GM21528 (cell line): ENCODE measurements at regions not wholly inside any gene's neighbourhood (a gene's known extent, or its start where the extent isn't known, plus 50 kb on each side); places are given as distances from the start of the nearest gene placed in this dataset.
"Not testable (repeated sequence)": the region's sequence is repeated elsewhere in the genome, so short reads cannot be mapped to it uniquely, and the experiment has no call there.

Experiments
- ATAC-seq: cut with Tn5 transposase; IDR thresholded peaks from one replicate; pipeline ENCODE4 v1.9.1; 2021; ENCODE audit warnings: mild to moderate bottlenecking, moderate library complexity; ENCODE audit not compliant: unreplicated experiment, low FRiP score

DNA sequence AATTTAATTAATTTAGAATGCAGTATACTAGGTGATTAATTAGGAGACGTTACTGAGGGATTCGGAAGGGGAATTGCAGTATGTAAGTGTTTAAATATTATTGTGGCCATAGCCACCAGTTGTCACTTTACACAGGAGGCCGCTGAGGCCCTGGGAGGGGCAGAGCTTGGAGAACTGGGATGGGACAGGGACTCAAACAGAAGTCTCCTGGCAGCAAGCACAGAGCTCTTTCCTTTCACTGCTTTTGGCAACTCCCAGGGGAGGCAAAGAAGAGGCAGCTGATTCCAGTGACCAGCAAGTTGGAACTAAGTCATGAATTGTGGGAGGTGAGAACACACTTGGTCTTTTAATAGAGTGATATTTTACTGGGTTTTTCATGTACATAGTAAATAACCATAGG, 248.6 kb downstream of the RPLP1 start:
- ATAC-seq: no peak

DNA sequence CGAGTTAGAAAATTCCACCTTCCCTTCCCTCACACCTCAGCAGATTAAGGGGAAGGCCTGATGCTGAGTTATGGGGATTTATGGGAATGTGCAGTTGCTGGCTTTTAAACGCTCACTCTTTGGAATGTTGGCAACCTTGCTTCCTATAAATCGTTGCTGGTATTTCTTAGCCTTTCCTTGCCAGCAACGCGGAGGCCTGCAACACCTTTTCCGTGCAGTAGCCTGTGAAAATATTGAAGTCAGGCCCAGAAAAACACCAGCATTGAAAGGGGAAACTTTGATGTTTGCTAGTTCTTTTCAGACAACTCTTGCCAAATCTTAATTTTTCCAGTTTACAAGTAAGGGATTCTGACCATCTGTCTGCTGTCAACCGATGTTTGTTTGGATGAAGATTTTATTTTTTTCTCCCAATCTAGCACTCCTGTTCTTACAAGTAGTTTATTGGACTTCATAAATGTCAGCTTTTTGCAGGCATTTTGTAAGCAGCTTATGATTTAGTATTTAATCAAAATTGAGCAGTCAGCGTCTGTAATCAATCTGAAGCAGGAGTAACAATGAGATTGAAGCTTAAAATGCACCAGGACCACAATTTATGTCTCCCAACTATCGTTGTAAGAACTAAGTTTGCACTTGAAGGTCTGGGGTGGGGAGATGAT, 251.0 kb downstream of the RPLP1 start:
- no peak for ATAC-seq

DNA sequence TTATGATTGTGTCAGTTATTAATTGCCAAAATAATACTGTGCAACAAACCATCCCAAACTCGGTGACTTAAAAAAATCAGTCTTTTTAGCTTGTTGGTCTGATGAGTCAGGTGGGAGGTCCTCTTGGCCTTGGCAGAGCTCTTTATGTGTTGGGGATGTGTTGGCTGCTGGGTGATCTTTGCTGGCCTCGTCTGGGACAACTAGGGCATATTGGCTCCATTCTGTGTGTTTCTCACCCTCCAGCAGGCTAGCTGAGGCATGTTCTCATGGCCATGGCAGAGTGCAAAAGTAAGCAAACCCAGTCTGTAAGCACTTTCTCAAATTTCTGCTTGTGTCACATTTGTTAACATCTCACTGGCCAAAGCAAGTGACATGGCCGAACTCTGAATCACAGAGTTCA, 251.6 kb downstream of the RPLP1 start:
- ATAC-seq: no peak

DNA sequence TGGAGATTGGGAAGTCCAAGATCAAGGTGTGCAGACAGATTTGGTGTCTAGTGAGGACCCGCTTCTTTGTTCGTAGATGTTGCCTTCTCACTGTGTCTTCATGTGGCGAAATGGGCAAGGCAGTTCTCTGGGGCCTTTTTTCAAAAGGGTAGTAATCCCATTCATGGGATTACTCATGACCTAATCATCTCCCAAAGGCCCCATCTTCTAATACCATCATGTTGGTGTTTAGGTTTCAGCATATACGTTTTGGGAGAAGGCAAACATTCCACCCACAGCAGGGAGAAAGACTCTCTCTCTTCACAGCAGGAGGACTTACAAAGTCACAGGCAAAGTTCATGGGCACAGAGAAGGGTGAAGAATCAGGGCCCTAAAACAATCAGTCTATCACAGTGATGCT, 252.1 kb downstream of the RPLP1 start:
- ATAC-seq: no peak

DNA sequence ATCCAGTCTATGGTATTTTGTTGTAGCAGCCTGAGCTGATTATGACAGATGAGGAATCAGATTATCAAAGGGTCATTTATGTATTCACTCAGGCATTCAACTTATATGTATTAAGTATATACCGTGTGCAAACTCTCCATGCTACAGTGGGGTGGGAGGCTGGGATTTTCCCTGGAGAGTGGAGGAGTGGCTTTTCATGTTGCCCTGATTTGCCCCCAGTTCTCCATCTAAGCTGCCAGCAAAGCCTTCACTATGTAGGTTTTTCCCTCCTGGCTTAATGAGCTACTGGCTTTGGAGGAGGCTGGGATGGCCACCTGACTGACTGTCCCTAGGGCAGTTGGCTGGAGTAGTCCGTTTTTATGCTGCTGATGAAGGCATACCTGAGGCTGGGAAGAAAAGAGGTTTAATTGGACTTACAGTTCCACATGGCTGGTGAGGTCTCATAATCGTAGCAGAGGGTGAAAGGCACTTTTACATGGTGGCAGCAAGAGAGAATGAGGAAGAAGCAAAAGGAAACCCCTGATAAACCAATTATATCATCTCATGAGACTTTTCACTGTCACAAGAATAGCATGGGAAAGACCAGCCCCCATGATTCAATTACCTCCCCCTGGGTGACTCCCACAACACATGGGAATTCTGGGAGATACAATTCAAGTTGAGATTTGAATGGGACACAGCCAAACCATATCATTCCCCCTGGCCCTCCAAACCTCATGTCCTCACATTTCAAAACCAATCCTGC, 253.9 kb downstream of the RPLP1 start:
- ATAC-seq: no peak

DNA sequence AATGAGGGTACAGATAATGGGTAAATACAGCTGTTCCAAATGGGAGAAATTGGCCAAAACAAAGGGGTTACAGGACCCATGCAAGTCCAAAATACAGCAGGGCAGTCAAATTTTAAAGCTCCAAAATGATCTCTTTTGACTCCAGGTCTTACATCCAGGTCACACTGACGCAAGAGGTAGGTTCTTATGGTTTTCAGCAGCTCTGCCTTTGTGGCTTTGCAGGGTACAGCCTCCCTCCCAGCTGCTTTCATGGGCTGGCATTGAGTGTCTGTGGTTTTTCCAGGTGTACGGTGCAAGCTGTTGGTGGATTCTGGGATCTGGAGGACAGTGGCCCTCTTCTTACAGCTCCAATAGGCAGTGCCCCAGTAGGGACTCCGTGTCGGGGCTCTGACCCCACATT, 254.6 kb downstream of the RPLP1 start:
- not testable (repeated sequence) for ATAC-seq

DNA sequence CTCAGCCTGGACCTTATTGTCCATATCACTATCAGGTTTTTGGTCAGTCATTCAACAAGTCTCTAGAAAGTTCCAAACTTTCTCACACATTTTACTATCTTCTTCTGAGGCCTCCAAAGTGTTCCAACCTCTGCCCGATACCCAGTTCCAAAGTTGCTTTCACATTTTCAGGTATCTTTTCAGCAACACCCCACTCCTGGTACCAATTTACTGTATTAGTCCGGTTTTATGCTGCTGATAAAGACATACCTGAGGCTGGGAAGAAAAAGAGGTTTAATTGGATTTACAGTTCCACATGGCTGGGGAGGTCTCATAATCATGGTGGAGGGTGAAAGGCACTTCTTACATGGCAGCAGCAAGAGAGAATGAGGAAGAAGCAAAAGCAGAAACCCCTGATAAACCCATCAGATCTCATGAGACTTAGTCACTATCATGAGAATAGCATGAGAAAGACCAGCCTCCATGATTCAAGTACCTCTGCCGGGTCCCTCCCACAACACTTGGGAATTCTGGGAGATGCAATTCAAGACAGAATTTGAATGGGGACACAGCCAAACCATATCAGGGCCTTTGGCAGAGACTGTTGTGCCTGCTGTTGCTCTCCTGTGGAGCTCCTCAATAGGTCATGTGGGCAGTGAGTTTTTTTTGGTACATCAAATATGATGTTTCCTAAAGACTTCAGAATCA, 256.0 kb downstream of the RPLP1 start:
- ATAC-seq: not testable (repeated sequence)

DNA sequence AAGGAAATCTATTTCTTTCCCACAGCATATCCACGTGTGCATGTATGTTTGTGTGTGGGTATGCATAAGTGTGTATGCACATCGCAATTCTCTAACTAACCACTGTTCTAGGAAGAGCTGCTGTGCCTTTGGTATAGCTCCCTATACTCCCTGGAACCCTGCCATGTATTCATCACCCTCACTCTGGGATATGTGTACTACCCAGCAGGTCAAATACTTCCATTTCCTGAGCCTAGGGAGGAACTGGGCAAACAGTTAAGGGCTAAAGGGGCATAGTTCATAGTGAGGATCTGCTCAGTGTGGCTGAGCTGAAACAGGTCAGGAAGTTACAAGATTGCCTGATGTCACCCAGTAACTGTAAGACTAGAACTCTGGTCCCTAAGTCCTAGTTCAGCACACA, 260.4 kb downstream of the RPLP1 start:
- ATAC-seq: no peak

DNA sequence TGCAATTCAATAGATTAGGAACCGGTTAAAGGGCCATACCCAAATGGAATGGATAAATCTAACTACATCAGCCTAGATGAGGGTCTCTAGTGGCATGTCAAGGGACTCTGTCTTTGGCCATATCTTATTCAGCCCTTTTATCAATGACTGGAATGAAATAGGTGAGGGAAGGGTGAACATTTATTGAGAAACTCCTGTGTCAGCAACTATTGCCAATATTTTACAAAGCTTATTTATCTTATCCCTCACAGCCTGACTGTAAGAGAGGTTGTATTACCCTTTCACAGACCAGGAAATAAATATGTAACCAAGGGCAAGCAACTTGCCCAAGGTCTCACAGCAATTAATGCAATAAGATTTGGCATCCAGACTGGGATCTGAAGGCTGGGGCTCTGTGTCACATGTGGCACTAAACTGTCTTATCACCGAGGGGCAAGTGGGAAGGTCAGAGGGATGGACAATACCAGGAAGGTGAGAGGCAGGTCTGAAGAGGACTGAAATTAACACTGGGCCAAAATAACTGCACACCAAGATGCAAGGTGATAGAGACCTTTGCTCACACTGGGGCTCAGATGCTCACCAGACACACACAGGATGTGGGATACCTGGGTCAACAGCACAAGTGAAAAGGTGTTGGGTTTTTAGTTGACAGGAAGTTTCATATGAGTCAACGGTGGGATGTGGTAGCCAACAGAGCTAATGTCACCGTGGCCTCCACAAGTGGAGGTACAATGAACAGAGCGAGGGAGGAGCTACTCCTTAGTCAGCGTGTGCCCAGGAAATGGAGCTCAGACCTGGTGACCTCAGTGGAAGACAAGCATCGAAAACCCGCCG, 261.3 kb downstream of the RPLP1 start:
- ATAC-seq: peak; percentile 82

DNA sequence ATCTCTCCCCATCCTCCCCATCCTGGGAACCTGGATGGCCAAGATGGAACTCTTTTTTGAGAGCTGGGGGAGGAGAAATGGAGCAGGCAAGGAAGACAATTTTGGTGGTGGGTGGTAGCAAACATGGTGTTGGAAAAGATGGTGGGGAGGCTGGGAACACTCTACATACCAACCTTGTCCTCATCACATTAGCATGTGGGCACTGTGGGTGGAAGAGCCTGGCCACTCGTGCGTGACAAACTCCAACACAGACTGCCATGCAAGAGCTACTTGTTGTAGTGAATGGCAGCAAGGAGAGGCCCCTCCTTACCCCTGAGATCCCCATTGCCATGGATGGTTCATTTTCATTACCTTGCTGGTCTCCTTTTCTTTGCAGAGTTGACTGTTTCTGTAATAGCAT, 262.6 kb downstream of the RPLP1 start:
- ATAC-seq: no peak

DNA sequence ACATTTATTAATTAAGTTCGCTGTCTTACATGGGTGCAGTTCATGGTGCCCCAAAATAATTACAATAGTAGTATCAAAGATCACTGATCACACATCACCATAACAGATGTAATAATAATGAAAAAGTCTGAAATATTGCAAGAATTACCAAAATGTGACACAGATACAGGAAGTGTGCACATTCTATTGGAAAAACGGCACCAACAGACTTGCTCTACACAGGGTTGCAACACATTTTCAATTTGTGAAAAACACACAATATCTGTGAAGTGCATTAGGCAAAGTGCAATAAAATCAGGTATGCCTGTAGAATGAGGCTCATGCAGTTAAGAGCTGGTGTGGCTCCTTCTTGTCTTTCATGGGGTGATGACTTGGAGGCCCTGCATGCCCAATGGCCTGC, 265.8 kb downstream of the RPLP1 start:
- no peak for ATAC-seq

DNA sequence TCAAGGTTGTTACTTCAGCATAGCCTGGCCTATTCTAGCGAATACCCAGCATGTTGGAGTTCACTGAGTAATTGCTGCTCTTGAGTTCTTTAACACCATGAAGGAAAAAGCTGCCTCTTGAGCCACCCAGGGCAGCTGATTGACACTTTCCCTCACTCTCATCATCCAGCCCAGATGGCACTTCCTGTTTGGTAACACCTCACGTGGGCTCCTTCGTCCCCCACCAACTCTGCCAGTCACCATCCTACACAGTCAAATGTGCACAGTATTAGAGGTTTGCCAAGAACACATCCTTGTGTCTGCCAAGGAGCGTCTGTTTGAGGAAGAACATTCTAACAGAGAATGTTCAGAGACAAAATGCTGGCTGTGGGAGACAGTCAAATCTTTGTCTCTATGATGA, 266.3 kb downstream of the RPLP1 start:
- no peak for ATAC-seq

DNA sequence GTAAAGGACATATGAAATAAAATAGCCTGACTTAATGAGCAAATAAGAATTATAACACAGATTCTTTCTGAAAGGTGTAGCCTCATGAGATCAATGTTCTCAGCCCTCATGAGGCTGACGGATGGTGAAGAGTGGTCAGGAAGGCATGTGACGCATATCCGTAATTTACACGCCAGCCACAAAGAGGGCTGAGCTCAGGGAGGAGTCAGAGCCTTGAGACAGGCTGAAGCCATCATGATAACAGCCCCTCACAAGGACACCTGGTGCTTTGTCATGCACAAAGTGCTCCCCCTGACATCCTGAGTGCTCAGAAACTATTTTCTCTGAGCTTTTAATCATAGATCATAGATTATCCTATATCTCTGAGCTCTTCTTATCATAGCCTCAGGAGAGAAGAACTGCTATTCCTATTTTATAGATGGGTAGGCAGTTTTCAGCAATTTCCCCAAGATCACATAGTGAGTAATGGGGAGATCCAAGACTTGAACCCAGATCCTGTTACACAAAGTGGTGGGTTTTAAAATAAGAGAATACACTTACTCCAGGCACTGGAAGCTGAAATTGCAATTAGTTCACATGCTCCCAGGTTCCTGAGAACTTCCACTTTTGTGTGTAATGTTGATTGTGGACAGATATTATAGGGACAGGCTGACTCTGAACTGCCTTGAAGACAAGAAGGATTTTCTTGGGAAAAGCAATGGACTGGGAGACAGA, 267.1 kb downstream of the RPLP1 start:
- ATAC-seq: no peak

DNA sequence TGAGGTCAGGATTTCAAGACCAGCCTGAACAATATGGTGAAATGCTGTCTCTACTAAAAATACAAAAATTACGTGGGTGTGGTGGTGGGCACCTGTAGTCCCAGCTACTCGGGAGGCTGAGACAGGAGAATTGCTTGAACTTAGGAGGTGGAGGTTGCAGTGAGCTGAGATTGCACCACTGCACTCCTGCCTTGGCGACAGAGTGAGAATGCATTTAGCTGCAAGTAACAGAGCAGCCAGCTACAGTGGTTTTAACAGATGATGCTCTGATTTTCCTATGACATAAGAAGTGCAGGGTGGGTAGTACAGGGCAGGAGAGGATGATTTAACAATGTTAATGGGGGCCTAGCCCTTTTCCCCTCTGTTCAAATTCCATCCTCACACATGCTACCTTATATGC, 267.9 kb downstream of the RPLP1 start:
- no peak for ATAC-seq

DNA sequence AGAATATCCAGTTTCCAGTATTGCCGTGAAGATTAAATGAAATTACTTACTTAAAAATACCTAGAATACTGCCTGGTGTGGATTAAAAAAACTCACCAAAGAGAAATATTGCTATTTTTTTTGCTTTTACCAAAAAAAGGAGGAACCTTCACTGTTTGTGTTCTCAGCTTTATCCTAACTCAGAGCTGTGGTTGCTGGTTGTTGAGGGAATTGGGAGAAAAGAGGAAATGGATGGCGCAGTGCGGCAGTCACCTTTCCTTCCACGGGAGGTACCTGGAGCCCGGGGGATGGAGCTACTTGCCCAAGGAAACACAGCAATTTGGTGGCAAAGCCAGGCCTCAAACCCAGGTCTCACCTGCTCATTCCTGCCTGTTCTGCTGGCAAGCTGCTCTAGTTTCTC, 270.3 kb downstream of the RPLP1 start:
- no peak for ATAC-seq

DNA sequence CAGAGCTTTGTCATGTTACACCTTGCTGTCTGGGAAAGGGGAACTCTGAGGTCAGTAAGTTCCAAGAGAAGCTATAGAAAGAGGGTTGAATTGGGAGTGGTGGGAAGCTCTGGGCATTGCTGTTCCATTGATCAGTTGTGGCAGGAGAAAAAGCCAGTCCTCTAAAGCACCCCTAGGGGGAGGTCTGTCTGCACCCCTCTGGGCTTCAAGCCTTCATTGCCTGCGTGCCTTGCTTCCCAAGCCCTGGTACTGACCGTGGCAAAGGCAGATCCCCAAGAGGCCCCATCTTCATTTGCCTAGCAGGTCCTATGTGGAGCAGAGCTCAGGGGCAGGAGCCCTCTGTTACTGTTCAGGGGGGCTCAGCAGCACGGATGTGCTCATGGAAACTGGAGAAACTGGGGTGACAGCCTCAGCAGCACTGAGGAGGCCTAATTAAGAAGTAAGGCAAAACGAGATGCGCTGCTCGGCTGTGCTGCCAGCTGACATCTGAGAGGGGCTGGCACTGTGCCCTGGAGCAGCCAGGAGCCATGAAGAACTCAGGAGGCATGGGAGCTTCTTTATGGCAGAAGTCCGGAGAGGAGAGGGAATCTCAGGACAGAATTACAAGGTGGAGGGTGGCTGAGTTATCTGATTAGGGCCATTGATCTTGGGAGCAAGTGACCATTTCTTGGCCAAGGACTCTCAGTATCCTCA, 270.9 kb downstream of the RPLP1 start:
- no peak for ATAC-seq

DNA sequence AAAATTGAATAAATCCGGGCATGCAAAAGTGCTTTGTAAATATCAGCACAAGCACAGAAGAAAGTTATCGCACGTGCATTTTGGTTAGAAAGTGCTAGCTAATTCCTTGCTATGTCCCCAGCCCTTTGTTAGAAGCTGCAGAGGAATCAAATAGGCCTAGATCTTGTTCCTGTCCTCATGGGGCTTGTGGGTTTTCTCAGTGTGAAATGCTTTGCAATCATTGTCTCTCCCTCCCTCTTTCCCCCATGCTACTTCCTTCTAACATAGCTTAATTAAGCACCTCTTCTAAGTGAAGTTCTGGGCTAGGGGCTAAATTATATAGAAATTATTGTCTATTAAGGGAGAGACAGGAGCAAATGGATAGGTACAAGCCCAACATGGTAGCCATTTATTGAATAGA, 271.7 kb downstream of the RPLP1 start:
- no peak for ATAC-seq

DNA sequence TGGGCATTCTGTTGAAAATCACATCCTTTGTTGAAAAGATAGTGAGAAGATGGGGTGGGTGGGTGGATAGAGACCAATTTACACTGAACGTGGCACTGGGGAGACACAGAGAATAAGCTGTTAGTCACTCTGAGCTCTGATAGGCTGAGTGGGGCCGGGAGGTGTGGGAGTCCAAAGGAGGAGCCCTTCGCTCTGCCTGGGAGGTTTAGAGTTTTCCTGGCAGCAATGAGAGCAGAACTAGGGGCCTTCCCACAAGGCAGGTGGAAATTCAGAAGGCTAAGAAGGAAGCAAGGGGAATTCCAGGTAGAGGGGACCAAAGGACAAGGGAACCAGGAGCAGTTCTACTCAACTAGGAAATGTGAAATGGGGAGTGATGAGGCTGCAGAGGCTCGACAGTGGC, 272.7 kb downstream of the RPLP1 start:
- ATAC-seq: no peak

DNA sequence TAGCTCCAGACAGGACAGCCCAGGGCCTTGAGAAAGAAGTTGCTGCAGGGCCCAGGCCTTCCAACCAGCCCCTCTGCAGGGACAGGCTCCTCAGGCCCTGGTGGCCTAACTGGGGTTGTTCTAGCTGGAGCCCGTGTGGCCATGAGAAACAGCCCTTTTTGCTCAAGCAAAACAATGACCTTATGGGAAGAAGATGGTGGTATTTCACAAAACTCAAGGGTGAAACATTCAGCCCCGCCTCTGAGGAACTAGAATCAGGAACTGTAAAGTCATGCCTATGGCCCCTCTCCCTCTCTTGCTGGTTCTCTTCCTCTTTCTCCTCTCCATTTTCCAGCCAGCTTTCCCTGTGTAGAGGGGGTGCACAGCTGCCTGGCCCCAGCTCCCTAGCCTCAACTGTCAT, 273.3 kb downstream of the RPLP1 start:
- ATAC-seq: no peak
